Bronchial epithelial cell (primary cell): ENCODE measurements at regions not wholly inside any gene's neighbourhood (a gene's known extent, or its start where the extent isn't known, plus 50 kb on each side); places are given as distances from the start of the nearest gene placed in this dataset.

Experiments
- DNase-seq: peaks from one replicate; pipeline ENCODE4 v3.0.0-alpha.2; 2010; ENCODE audit warnings: low read depth
- FAIRE-seq: peaks from 2 replicates; lab custom pipeline; 2011; peaks lifted over from hg19 to GRCh38; lab: Jason Lieb, UNC
- H3K27me3 ChIP-seq: 2 replicates; pipeline ENCODE4 v1.5.1; 2011; ENCODE audit warnings: low read length; ENCODE audit not compliant: control insufficient read depth, insufficient read depth
- H3K36me3 ChIP-seq: 2 replicates; pipeline ENCODE4 v1.5.1; 2011; ENCODE audit warnings: low read length; ENCODE audit not compliant: control insufficient read depth, insufficient read depth
- H3K4me3 ChIP-seq: 2 replicates; pipeline ENCODE4 v1.5.1; 2011; ENCODE audit warnings: mild to moderate bottlenecking, low read depth, low read length, control low read depth
- TF ChIP-seq, protein P1 (sequence below): IDR thresholded peaks from 2 replicates; pipeline ENCODE4 v1.5.1; 2011; ENCODE audit warnings: mild to moderate bottlenecking, moderate library complexity, low read length, control low read depth, inconsistent platforms; ENCODE audit not compliant: insufficient read depth, severe bottlenecking

DNA sequence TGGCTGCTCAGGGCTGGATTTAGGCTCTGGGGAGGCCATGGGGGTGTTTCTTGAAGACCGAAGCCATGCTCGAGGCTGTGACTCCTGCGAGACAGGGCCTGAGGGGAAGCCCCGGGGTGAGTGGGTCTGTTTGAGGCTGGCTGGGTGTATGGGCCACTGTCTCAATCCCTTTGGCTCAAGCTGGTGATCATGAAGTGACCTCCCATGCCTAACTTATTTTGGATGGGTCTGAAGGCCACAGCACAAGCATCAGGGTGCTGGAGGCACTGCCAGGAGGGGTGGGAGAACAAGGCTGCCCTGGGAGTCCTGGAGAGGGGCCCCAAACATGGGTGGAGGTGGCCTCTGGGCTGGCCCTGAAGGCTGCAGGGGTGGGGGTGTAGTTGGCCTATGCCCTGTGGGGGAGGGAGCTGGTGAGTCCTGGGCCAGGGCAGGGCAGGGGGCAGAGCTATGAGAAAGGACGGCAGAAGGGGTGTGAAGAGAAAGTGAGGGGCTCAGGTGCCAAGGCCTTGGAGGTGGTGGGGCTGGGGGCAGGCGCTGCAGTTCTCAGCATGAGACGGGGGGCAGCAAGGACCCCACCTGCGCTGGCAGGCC, 100.9 kb downstream of the KIF26A start:
- FAIRE-seq: no peak
- no peaks in the 10 kb centered on the region for H3K27me3 ChIP-seq
- TF ChIP-seq, protein P1, sequence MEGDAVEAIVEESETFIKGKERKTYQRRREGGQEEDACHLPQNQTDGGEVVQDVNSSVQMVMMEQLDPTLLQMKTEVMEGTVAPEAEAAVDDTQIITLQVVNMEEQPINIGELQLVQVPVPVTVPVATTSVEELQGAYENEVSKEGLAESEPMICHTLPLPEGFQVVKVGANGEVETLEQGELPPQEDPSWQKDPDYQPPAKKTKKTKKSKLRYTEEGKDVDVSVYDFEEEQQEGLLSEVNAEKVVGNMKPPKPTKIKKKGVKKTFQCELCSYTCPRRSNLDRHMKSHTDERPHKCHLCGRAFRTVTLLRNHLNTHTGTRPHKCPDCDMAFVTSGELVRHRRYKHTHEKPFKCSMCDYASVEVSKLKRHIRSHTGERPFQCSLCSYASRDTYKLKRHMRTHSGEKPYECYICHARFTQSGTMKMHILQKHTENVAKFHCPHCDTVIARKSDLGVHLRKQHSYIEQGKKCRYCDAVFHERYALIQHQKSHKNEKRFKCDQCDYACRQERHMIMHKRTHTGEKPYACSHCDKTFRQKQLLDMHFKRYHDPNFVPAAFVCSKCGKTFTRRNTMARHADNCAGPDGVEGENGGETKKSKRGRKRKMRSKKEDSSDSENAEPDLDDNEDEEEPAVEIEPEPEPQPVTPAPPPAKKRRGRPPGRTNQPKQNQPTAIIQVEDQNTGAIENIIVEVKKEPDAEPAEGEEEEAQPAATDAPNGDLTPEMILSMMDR: no peak
- H3K36me3 ChIP-seq: no peaks in the 10 kb centered on the region
- H3K4me3 ChIP-seq: no peak overlapping the region
- DNase-seq: no peak

DNA sequence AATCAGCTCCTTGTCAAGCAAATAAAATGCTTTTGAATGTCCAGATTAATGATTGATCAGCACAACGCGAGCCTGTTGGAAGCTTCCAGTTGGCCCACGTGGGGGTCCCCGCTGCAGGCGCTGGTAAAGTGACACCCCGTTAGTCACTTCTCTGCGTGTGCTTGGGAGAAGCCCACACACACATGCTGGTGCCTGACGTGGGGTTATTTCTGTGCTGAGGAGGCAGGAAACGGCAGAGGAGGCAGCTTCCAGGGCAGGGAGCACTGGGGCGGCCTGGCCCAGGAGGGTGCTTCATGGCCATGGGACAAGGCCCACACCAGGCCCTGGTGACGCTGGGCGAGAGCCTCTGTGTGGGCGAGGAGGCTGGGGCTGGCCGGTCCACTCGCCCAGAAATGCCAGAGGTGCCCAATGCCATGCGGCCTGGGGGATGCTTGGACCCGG, 101.5 kb downstream of the KIF26A start:
- FAIRE-seq: no peak

DNA sequence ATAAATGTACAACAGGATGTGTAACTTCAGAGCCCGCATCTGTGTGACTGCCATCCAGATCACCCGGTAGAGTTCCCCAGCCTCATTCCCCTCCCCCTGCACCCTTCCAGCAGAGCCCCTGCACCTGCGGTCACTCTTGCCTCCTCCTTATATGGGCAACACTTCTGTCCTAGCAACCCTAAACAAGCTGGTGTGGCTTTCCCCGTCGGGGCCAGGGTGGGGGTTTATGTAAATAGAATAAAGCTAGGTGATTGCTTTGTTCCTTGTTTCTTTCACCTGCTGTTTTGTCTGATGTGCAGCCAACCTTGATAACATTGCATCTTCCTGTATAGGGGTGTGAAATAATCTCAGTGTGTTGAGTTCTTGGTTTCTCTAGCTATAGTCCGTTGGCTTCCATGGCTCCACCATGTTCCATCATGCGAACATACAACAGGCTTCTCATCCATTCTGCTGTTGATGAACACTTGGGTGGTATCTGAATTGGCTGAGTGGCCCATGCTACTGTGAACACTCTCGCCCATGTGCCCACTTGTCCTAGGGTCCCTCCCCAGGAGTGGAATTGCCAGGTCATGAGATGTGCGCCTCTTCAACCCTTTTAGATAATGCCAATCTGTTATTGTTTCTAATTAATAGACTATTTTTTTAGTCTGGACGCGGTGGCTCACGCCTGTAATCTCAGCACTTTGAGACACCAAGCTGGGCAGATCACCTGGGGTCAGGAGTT, 102.2 kb downstream of the KIF26A start:
- no peaks in the 10 kb centered on the region for H3K36me3 ChIP-seq
- FAIRE-seq (no peak), DNase-seq (no peak)
- TF ChIP-seq, protein P1: no peak
- no peak overlapping the region for H3K4me3 ChIP-seq
- H3K27me3 ChIP-seq: no peaks in the 10 kb centered on the region

More for the DNA sequence above, 101.5 kb downstream of the KIF26A start:
- no peaks in the 10 kb centered on the region for H3K36me3 ChIP-seq
- no peak overlapping the region for H3K4me3 ChIP-seq
- TF ChIP-seq, protein P1: no peak
- no peak for DNase-seq
- H3K27me3 ChIP-seq: no peaks in the 10 kb centered on the region

DNA sequence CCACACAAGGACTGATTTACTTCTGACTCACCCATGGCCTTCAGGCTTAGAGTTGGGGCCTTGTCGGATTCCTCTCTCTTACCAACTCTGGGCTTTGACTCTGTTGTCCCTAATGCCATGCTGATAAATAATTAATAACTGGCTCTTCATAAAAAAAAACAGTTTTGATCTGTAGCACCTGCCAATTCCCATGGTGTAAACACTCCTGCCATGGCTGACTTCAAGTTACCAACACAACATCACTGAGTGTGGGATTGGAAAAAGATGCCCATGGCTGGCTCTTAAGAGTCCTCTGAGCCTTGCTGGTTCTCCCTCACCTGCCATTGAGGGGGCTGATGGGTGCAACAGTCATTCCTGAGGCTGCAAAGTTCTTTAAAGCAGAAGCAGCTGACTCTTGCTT, 104.8 kb downstream of the KIF26A start:
- Histone ChIP-seq H3K36me3 (no peaks in the 10 kb centered on the region), H3K4me3 (no peak overlapping the region), H3K27me3 (no peaks in the 10 kb centered on the region)
- TF ChIP-seq, protein P1: no peak
- DNase-seq (no peak), FAIRE-seq (no peak)

DNA sequence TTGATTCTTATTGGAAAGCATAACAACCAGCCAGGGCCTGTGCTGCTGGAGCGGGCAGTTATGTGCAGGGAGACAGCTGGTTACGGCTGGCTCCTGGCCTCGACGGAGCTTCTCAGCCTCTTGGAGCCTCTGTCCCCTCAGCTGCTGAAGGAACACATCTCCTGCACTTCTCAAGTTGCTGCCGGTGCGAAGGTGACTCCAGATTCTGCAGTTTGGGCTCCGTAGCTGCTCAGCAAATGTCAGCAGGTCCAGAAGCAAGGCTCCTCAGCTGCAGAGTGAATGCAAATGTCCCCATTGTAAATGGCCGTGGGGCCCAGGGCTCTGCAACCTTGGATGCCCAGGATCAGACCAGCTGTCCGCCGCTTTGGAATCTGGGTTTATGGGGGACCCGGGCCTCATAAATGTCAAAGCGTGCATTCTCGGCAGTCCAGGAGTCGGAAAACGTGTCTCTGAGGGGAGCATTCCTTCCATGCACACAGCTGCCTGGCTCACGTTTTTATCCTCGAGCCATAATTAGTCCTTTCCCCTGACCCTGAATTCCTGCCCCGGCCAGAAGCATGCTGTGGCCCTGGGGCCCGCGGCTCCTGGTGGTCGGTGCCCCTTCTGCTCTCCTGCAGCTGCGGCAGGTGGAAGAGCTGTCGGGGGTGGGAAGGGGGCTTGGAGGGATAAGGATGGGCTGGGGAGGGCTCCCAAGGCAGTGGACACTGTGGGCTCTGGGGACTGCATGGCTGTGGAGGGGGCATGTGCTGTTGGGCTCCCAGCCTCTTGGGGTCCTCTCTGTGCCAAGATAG, 106.0 kb downstream of the KIF26A start:
- Histone ChIP-seq H3K4me3 (no peak overlapping the region), H3K36me3 (no peaks in the 10 kb centered on the region), H3K27me3 (no peaks in the 10 kb centered on the region)
- DNase-seq: no peak
- TF ChIP-seq, protein P1: no peak
- no peak for FAIRE-seq
